Neural progenitor cell (in vitro differentiated cells): ENCODE measurements at regions not wholly inside any gene's neighbourhood (a gene's known extent, or its start where the extent isn't known, plus 50 kb on each side); places are given as distances from the start of the nearest gene placed in this dataset.

Experiments used
- DNase-seq: peaks from one replicate; pipeline ENCODE4 v3.0.0-alpha.2; 2016; ENCODE audit warnings: low spot score
- H2AFZ ChIP-seq: fragments of 200-600 bp; sonication (generic); replicated peaks from 2 replicates; pipeline ENCODE4 v1.6.1; 2016; ENCODE audit warnings: antibody characterized with exemption
- H3F3A ChIP-seq: fragments of 200-600 bp; sonication (generic); 2 replicates; pipeline ENCODE4 v1.6.1; 2016; ENCODE audit warnings: antibody characterized with exemption, low read depth
- H3K27ac ChIP-seq: fragments of 200-600 bp; sonication (generic); 2 replicates; pipeline ENCODE4 v1.5.1; 2016; ENCODE audit warnings: mild to moderate bottlenecking
- H3K27me3 ChIP-seq: fragments of 200-600 bp; sonication (generic); 2 replicates; pipeline ENCODE4 v1.6.1; 2016; ENCODE audit warnings: mild to moderate bottlenecking, moderate library complexity
- H3K36me3 ChIP-seq: fragments of 200-600 bp; sonication (generic); 2 replicates; pipeline ENCODE4 v1.5.1; 2016
- H3K4me1 ChIP-seq: fragments of 200-600 bp; sonication (generic); 2 replicates; pipeline ENCODE4 v1.6.1; 2016; ENCODE audit warnings: mixed run types
- H3K4me2 ChIP-seq: fragments of 200-600 bp; sonication (generic); 2 replicates; pipeline ENCODE4 v1.6.1; 2016
- H3K4me3 ChIP-seq: fragments of 200-600 bp; sonication (generic); 2 replicates; pipeline ENCODE4 v1.5.1; 2016
- H3K79me2 ChIP-seq: fragments of 200-600 bp; sonication (generic); 2 replicates; pipeline ENCODE4 v1.6.1; 2016; ENCODE audit warnings: low read depth
- H3K9ac ChIP-seq: fragments of 200-600 bp; sonication (generic); 2 replicates; pipeline ENCODE4 v1.6.1; 2016
- H3K9me3 ChIP-seq: fragments of 200-600 bp; sonication (generic); 2 replicates; pipeline ENCODE4 v1.5.1; 2016; ENCODE audit warnings: low read depth
- H4K20me1 ChIP-seq: fragments of 200-600 bp; sonication (generic); 2 replicates; pipeline ENCODE4 v1.6.1; 2016; ENCODE audit warnings: low read depth
- H3K27ac Mint-ChIP-seq: 3 replicates; pipeline ENCODE4 v1.8.0; 2021; ENCODE audit warnings: mixed read lengths
- H3K27me3 Mint-ChIP-seq: 2 replicates; pipeline ENCODE4 v1.8.0; 2022; ENCODE audit warnings: low read depth, mild to moderate bottlenecking, inconsistent platforms, moderate library complexity, mixed read lengths; ENCODE audit not compliant: insufficient read depth
- H3K36me3 Mint-ChIP-seq: 3 replicates; pipeline ENCODE4 v1.8.0; 2021; ENCODE audit warnings: mixed read lengths
- H3K4me1 Mint-ChIP-seq: 3 replicates; pipeline ENCODE4 v1.8.0; 2021; ENCODE audit warnings: mixed read lengths
- H3K4me3 Mint-ChIP-seq: 3 replicates; pipeline ENCODE4 v1.8.0; 2021; ENCODE audit warnings: mild to moderate bottlenecking, moderate library complexity, mixed read lengths
- H3K9me3 Mint-ChIP-seq: 3 replicates; pipeline ENCODE4 v1.8.0; 2020; ENCODE audit warnings: mixed read lengths
- EZH2 ChIP-seq: fragments of 200-600 bp; sonication (generic); IDR thresholded peaks from 2 replicates; pipeline ENCODE4 v1.6.1; 2017; ENCODE audit warnings: antibody characterized with exemption, mild to moderate bottlenecking, moderate library complexity
- EZH2phosphoT487 ChIP-seq: fragments of 200-600 bp; sonication (generic); IDR thresholded peaks from 2 replicates; pipeline ENCODE4 v1.6.1; 2017; ENCODE audit warnings: antibody characterized with exemption
- TF ChIP-seq, protein P1 (sequence below): fragments of 200-600 bp; sonication (generic); IDR thresholded peaks from 2 replicates; pipeline ENCODE4 v1.5.1; 2017; ENCODE audit warnings: antibody characterized with exemption, mild to moderate bottlenecking

DNA sequence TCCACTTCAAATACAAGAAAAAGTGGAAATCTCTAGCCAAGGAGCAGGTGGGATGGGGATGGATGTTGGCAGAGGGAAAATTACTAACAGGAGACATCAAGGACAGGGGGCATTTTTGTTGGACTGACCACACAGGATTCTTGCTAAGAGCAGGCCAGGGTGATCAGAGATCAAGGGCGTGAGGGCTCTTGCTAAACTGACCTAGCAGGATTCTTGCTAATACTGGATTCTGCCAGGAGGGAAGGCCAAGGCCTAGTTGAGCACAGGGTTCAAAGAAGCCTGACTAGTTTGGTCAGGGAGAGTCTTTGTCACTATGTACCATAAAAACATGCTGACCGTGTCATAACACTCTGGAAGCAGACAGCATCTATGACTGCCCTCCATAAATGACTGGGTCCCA is 442.7 kb downstream of the PID1 start:
- Mint-ChIP-seq H3K4me3 (no peak overlapping the region), H3K27ac (no peak overlapping the region), H3K27me3 (no peaks in the 10 kb centered on the region), H3K36me3 (no peaks in the 10 kb centered on the region), H3K4me1 (no peaks in the 10 kb centered on the region), H3K9me3 (no peaks in the 10 kb centered on the region)
- H2AFZ ChIP-seq: no peak overlapping the region
- H3F3A ChIP-seq: no peaks in the 10 kb centered on the region
- H3K27me3 ChIP-seq: no peaks in the 10 kb centered on the region
- no peak overlapping the region for H3K27ac ChIP-seq
- no peaks in the 10 kb centered on the region for H4K20me1 ChIP-seq
- no peak overlapping the region for H3K9ac ChIP-seq
- TF ChIP-seq, protein P1, sequence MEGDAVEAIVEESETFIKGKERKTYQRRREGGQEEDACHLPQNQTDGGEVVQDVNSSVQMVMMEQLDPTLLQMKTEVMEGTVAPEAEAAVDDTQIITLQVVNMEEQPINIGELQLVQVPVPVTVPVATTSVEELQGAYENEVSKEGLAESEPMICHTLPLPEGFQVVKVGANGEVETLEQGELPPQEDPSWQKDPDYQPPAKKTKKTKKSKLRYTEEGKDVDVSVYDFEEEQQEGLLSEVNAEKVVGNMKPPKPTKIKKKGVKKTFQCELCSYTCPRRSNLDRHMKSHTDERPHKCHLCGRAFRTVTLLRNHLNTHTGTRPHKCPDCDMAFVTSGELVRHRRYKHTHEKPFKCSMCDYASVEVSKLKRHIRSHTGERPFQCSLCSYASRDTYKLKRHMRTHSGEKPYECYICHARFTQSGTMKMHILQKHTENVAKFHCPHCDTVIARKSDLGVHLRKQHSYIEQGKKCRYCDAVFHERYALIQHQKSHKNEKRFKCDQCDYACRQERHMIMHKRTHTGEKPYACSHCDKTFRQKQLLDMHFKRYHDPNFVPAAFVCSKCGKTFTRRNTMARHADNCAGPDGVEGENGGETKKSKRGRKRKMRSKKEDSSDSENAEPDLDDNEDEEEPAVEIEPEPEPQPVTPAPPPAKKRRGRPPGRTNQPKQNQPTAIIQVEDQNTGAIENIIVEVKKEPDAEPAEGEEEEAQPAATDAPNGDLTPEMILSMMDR: no peak
- TF ChIP-seq EZH2phosphoT487: no peak
- TF ChIP-seq EZH2: no peak
- H3K4me1 ChIP-seq: no peaks in the 10 kb centered on the region
- no peaks in the 10 kb centered on the region for H3K9me3 ChIP-seq
- H3K4me2 ChIP-seq: no peak overlapping the region
- DNase-seq: no peak
- H3K79me2 ChIP-seq: no peaks in the 10 kb centered on the region
- no peaks in the 10 kb centered on the region for H3K36me3 ChIP-seq
- no peak overlapping the region for H3K4me3 ChIP-seq

GRCh38 chr2:228827056-228827700 is 443.9 kb downstream of the PID1 start:
- H3K36me3 Mint-ChIP-seq: no peaks in the 10 kb centered on the region
- H3K27ac ChIP-seq: no peak overlapping the region
- H4K20me1 ChIP-seq: no peaks in the 10 kb centered on the region
- no peaks in the 10 kb centered on the region for H3F3A ChIP-seq
- H3K9me3 ChIP-seq: no peaks in the 10 kb centered on the region
- DNase-seq: no peak
- no peaks in the 10 kb centered on the region for H3K4me1 Mint-ChIP-seq
- no peak overlapping the region for H2AFZ ChIP-seq
- no peak for TF ChIP-seq EZH2phosphoT487
- no peak for TF ChIP-seq EZH2
- TF ChIP-seq, protein P1: no peak
- no peaks in the 10 kb centered on the region for H3K4me1 ChIP-seq
- no peaks in the 10 kb centered on the region for H3K27me3 ChIP-seq
- no peak overlapping the region for H3K4me3 Mint-ChIP-seq
- H3K27me3 Mint-ChIP-seq: peaks cover 2% of the 10 kb centered on the region
- H3K9ac ChIP-seq: no peak overlapping the region
- H3K9me3 Mint-ChIP-seq: no peaks in the 10 kb centered on the region
- H3K4me3 ChIP-seq: no peak overlapping the region
- H3K4me2 ChIP-seq: no peak overlapping the region
- no peaks in the 10 kb centered on the region for H3K36me3 ChIP-seq
- no peak overlapping the region for H3K27ac Mint-ChIP-seq
- H3K79me2 ChIP-seq: no peaks in the 10 kb centered on the region

DNA sequence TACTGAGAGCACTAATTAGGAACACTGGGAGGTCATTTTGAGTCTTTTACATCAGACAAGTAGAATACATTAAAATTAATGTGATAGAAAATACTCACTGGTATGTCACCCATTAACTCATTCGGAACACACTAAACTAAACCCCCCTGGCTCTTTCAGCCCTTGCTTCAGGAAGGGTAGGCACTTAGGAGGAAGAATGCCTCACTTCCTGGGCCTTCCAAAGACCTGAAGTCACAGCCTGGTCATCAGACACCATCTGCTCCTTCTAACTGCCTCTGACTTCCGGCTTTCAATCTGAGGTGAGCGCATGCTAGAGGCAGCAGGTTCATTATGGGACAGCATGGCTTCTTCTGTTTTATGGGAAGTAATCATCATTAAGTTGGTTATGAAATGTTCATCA is 451.4 kb downstream of the PID1 start:
- Histone ChIP-seq H3K4me3 (no peak overlapping the region), H3K36me3 (no peaks in the 10 kb centered on the region), H4K20me1 (no peaks in the 10 kb centered on the region), H3K9me3 (no peaks in the 10 kb centered on the region), H3K27ac (no peak overlapping the region), H2AFZ (no peak overlapping the region), H3F3A (no peaks in the 10 kb centered on the region), H3K79me2 (no peaks in the 10 kb centered on the region), H3K4me1 (no peaks in the 10 kb centered on the region), H3K9ac (no peak overlapping the region), H3K27me3 (no peaks in the 10 kb centered on the region), H3K4me2 (no peak overlapping the region)
- Mint-ChIP-seq H3K27me3 (peaks cover 2% of the 10 kb centered on the region), H3K27ac (no peak overlapping the region), H3K36me3 (no peaks in the 10 kb centered on the region), H3K4me3 (no peak overlapping the region), H3K9me3 (no peaks in the 10 kb centered on the region), H3K4me1 (no peaks in the 10 kb centered on the region)
- DNase-seq: no peak
- no peak for TF ChIP-seq EZH2
- TF ChIP-seq, protein P1: no peak
- no peak for TF ChIP-seq EZH2phosphoT487
